ENCODE measurements at regions not wholly inside any gene's neighbourhood (a gene's known extent, or its start where the extent isn't known, plus 50 kb on each side); places are given as distances from the start of the nearest gene placed in this dataset.
"Not testable (repeated sequence)": the region's sequence is repeated elsewhere in the genome, so short reads cannot be mapped to it uniquely, and the experiment has no call there.

GRCh38 chr16:29115802-29116141 lies 130.9 kb downstream of the LAT start:
- CTCF ChIA-PET = interaction anchor here (1.5 kb wide), 1 partner anchor 141 kb away, joined by 4 read pairs; no protein-coding TSS in a partner anchor
- intact Hi-C loops (cut with micrococcal nuclease) = loop anchor here in 1 of 2 donors (1.0 kb wide), 1 partner anchor 33 kb away; no protein-coding TSS in a partner anchor
- H3K4me3 Mint-ChIP-seq; H3K9me3 Mint-ChIP-seq; H3K36me3 ChIP-seq (ENCODE audit: control insufficient read depth in 2 of 3, insufficient read depth in 3 of 3, low read length in 3 of 3); H3K4me1 ChIP-seq (ENCODE audit: control insufficient read depth in 2 of 2, insufficient read depth in 2 of 2, low read length in 2 of 2); POLR2A ChIA-PET; H3K9me3 ChIP-seq (ENCODE audit: control insufficient read depth in 2 of 3, low read length in 3 of 3); DNase-seq; H3K4me3 ChIP-seq (ENCODE audit: low read length); H3K27ac ChIP-seq (ENCODE audit: low read depth, low read length); H3K27me3 Mint-ChIP-seq; H3K27me3 ChIP-seq (ENCODE audit: control insufficient read depth in 2 of 2, insufficient read depth in 2 of 2, low read length in 2 of 2): not testable (repeated sequence)
- peaks cover 8 to 62% (median 22%) of the 10 kb centered on the region in 7 donors for H3K4me1 Mint-ChIP-seq
- ATAC-seq = peak; percentile 41
- peak overlapping the region in 4 of 9 donors; percentile 36 to 85 (median 58) for H3K27ac Mint-ChIP-seq
- peaks cover 8 to 38% (median 13%) of the 10 kb centered on the region in 5 donors for H3K36me3 Mint-ChIP-seq

- peak overlapping the region in 8 of 9 donors; percentile 19 to 94 (median 63) for H3K27ac Mint-ChIP-seq
- CTCF ChIA-PET = interaction anchor here (1.5 kb wide), 1 partner anchor 141 kb away, joined by 4 read pairs; no protein-coding TSS in a partner anchor
- ATAC-seq (peak; percentile 34), DNase-seq (peak in 3 of 9 donors; percentile 19 to 30 (median 23))
- H3K9me3 ChIP-seq (ENCODE audit: control insufficient read depth in 2 of 3, low read length in 3 of 3); H3K27me3 ChIP-seq (ENCODE audit: control insufficient read depth in 2 of 2, insufficient read depth in 2 of 2, low read length in 2 of 2); H3K27ac ChIP-seq (ENCODE audit: low read depth, low read length); H3K9me3 Mint-ChIP-seq; H3K4me3 ChIP-seq (ENCODE audit: low read length); H3K4me1 ChIP-seq (ENCODE audit: control insufficient read depth in 2 of 2, insufficient read depth in 2 of 2, low read length in 2 of 2); intact Hi-C loops (cut with micrococcal nuclease); H3K27me3 Mint-ChIP-seq: not testable (repeated sequence)
- H3K36me3 ChIP-seq (ENCODE audit: control insufficient read depth in 2 of 3, insufficient read depth in 3 of 3, low read length in 3 of 3) = peaks cover 0 to 13% (median 0%) of the 10 kb centered on the region in 3 experiments
- POLR2A ChIA-PET = interaction anchor here (0.6 kb wide), 2 partner anchors 562 to 1264 kb away, joined by 3 to 5 read pairs; no protein-coding TSS in a partner anchor
- H3K4me1 Mint-ChIP-seq = peaks cover 8 to 63% (median 22%) of the 10 kb centered on the region in 7 donors
- H3K4me3 Mint-ChIP-seq = peak overlapping the region in 5 of 10 donors; percentile 10 to 65 (median 47)
- peaks cover 8 to 38% (median 13%) of the 10 kb centered on the region in 5 donors for H3K36me3 Mint-ChIP-seq
These were observed 130.3 kb downstream of the LAT start for GRCh38 chr16:29114989-29115801.

- Mint-ChIP-seq H3K27me3 (no peaks in the 10 kb centered on the region), H3K36me3 (peaks cover 8 to 38% (median 13%) of the 10 kb centered on the region in 5 donors), H3K4me3 (peak overlapping the region in 1 of 10 donors; percentile 33), H3K4me1 (peaks cover 8 to 63% (median 22%) of the 10 kb centered on the region in 7 donors), H3K9me3 (no peaks in the 10 kb centered on the region), H3K27ac (peak overlapping the region in 8 of 9 donors; percentile 19 to 94 (median 64))
- ChIA-PET CTCF (interaction anchor here (1.5 kb wide), 1 partner anchor 142 kb away, joined by 4 read pairs; no protein-coding TSS in a partner anchor), POLR2A (interaction anchor here (0.6 kb wide), 2 partner anchors 562 to 1265 kb away, joined by 3 to 5 read pairs; no protein-coding TSS in a partner anchor)
- Histone ChIP-seq H3K27ac (ENCODE audit: low read depth, low read length) (no peak overlapping the region), H3K4me3 (ENCODE audit: low read length) (no peak overlapping the region), H3K27me3 (ENCODE audit: control insufficient read depth in 2 of 2, insufficient read depth in 2 of 2, low read length in 2 of 2) (no peaks in the 10 kb centered on the region), H3K36me3 (ENCODE audit: control insufficient read depth in 2 of 3, insufficient read depth in 3 of 3, low read length in 3 of 3) (peaks cover 0 to 13% (median 0%) of the 10 kb centered on the region in 3 experiments), H3K9me3 (ENCODE audit: control insufficient read depth in 2 of 3, low read length in 3 of 3) (no peaks in the 10 kb centered on the region), H3K4me1 (ENCODE audit: control insufficient read depth in 2 of 2, insufficient read depth in 2 of 2, low read length in 2 of 2) (peaks cover 0 to 9% of the 10 kb centered on the region in 2 donors)
- ATAC-seq = no peak
- intact Hi-C loops (cut with micrococcal nuclease) = no loop called here
- no peak for DNase-seq
These were observed 129.7 kb downstream of the LAT start for GRCh38 chr16:29114574-29114973.

GRCh38 chr16:29113446-29113845 lies 128.6 kb downstream of the LAT start:
- H3K27me3 ChIP-seq (ENCODE audit: control insufficient read depth in 2 of 2, insufficient read depth in 2 of 2, low read length in 2 of 2); H3K4me3 ChIP-seq (ENCODE audit: low read length); H3K4me3 Mint-ChIP-seq; H3K27me3 Mint-ChIP-seq; H3K9me3 ChIP-seq (ENCODE audit: control insufficient read depth in 2 of 3, low read length in 3 of 3); POLR2A ChIA-PET; ATAC-seq; H3K27ac ChIP-seq (ENCODE audit: low read depth, low read length); H3K4me1 ChIP-seq (ENCODE audit: control insufficient read depth in 2 of 2, insufficient read depth in 2 of 2, low read length in 2 of 2); DNase-seq; H3K9me3 Mint-ChIP-seq; intact Hi-C loops (cut with micrococcal nuclease): not testable (repeated sequence)
- peak overlapping the region in 8 of 9 donors; percentile 48 to 85 (median 70) for H3K27ac Mint-ChIP-seq
- H3K36me3 ChIP-seq (ENCODE audit: control insufficient read depth in 2 of 3, insufficient read depth in 3 of 3, low read length in 3 of 3) = peaks cover 0 to 13% (median 0%) of the 10 kb centered on the region in 3 experiments
- peaks cover 8 to 59% (median 21%) of the 10 kb centered on the region in 7 donors for H3K4me1 Mint-ChIP-seq
- H3K36me3 Mint-ChIP-seq = peaks cover 8 to 38% (median 13%) of the 10 kb centered on the region in 5 donors
- CTCF ChIA-PET = interaction anchor here (0.6 kb wide), 1 partner anchor 36 kb away, joined by 3 read pairs; no protein-coding TSS in a partner anchor

GRCh38 chr16:29112755-29113347 lies 128.0 kb downstream of the LAT start:
- CTCF ChIA-PET = interaction anchor here (0.6 kb wide), 1 partner anchor 37 kb away, joined by 3 read pairs; no protein-coding TSS in a partner anchor
- H3K27me3 Mint-ChIP-seq = no peaks in the 10 kb centered on the region
- H3K9me3 Mint-ChIP-seq = no peaks in the 10 kb centered on the region
- Histone ChIP-seq H3K27ac (ENCODE audit: low read depth, low read length) (no peak overlapping the region), H3K9me3 (ENCODE audit: control insufficient read depth in 2 of 3, low read length in 3 of 3) (no peaks in the 10 kb centered on the region), H3K4me1 (ENCODE audit: control insufficient read depth in 2 of 2, insufficient read depth in 2 of 2, low read length in 2 of 2) (peaks cover 0 to 9% of the 10 kb centered on the region in 2 donors), H3K27me3 (ENCODE audit: control insufficient read depth in 2 of 2, insufficient read depth in 2 of 2, low read length in 2 of 2) (no peaks in the 10 kb centered on the region), H3K36me3 (ENCODE audit: control insufficient read depth in 2 of 3, insufficient read depth in 3 of 3, low read length in 3 of 3) (peaks cover 0 to 13% (median 0%) of the 10 kb centered on the region in 3 experiments), H3K4me3 (ENCODE audit: low read length) (no peak overlapping the region)
- peaks cover 8 to 35% (median 13%) of the 10 kb centered on the region in 5 donors for H3K36me3 Mint-ChIP-seq
- ATAC-seq = no peak
- POLR2A ChIA-PET = no interaction called here
- peak in 1 of 9 donors; percentile 6 for DNase-seq
- H3K27ac Mint-ChIP-seq = peak overlapping the region in 7 of 9 donors; percentile 67 to 86 (median 79)
- H3K4me1 Mint-ChIP-seq = peaks cover 8 to 53% (median 16%) of the 10 kb centered on the region in 7 donors
- no peak overlapping the region for H3K4me3 Mint-ChIP-seq
- intact Hi-C loops (cut with micrococcal nuclease) = no loop called here

- H3K4me1 ChIP-seq (ENCODE audit: control insufficient read depth in 2 of 2, insufficient read depth in 2 of 2, low read length in 2 of 2); H3K4me3 ChIP-seq (ENCODE audit: low read length); H3K27me3 ChIP-seq (ENCODE audit: control insufficient read depth in 2 of 2, insufficient read depth in 2 of 2, low read length in 2 of 2); POLR2A ChIA-PET; intact Hi-C loops (cut with micrococcal nuclease); CTCF ChIA-PET; H3K9me3 Mint-ChIP-seq; H3K27me3 Mint-ChIP-seq; H3K9me3 ChIP-seq (ENCODE audit: control insufficient read depth in 2 of 3, low read length in 3 of 3); DNase-seq; H3K27ac ChIP-seq (ENCODE audit: low read depth, low read length): not testable (repeated sequence)
- peak overlapping the region in 7 of 9 donors; percentile 4 to 86 (median 64) for H3K27ac Mint-ChIP-seq
- peak; percentile 77 for ATAC-seq
- H3K36me3 ChIP-seq (ENCODE audit: control insufficient read depth in 2 of 3, insufficient read depth in 3 of 3, low read length in 3 of 3) = peaks cover 0 to 12% (median 0%) of the 10 kb centered on the region in 3 experiments
- peaks cover 8 to 31% (median 13%) of the 10 kb centered on the region in 5 donors for H3K36me3 Mint-ChIP-seq
- H3K4me1 Mint-ChIP-seq = peaks cover 8 to 53% (median 16%) of the 10 kb centered on the region in 7 donors
- peak overlapping the region in 1 of 10 donors; percentile 21 for H3K4me3 Mint-ChIP-seq
These were observed 127.2 kb downstream of the LAT start for GRCh38 chr16:29111901-29112680.

Data from naive thymus-derived CD4-positive, alpha-beta T cell (primary cell).